A673 (cell line): ENCODE measurements at regions not wholly inside any gene's neighbourhood (a gene's known extent, or its start where the extent isn't known, plus 50 kb on each side); places are given as distances from the start of the nearest gene placed in this dataset.

Experiments used
- BruUV-seq: library from RNA; stranded (reverse); fragments of 400-500 nt; replicated peaks from 2 replicates; lab custom pipeline; 2021; lab: Mats Ljungman, UMichigan
- CTCF ChIA-PET: fragments of 300-600 bp; sonication (Branson Sonifier 250); formaldehyde crosslinking; loops from one replicate; lab custom pipeline; 2022; ENCODE audit warnings: antibody characterized with exemption; lab: Charles Lee
- POLR2A ChIA-PET: fragments of 300-600 bp; sonication (Branson Sonifier 250); formaldehyde crosslinking; loops from one replicate; lab custom pipeline; 2022; ENCODE audit warnings: antibody characterized with exemption; ENCODE audit not compliant: low non-redundant PET; lab: Charles Lee
- DNase-seq: peaks from one replicate; pipeline ENCODE4 v3.0.0-alpha.2; 2015; ENCODE audit warnings: low spot score
- H3K27ac ChIP-seq: fragments of 200-600 bp; sonication (generic); 2 replicates; pipeline ENCODE4 v1.5.1; 2016; ENCODE audit warnings: mixed run types, low read depth, mild to moderate bottlenecking, mixed read lengths, antibody characterized with exemption, low read length; ENCODE audit not compliant: poor library complexity, severe bottlenecking
- H3K27me3 ChIP-seq: fragments of 200-600 bp; sonication (generic); replicated peaks from 2 replicates; pipeline ENCODE4 v1.6.1; 2017; ENCODE audit warnings: mixed run types, low read depth, mild to moderate bottlenecking, mixed read lengths, antibody characterized with exemption, low read length; ENCODE audit not compliant: insufficient read depth, poor library complexity
- H3K36me3 ChIP-seq: fragments of 200-600 bp; sonication (generic); 2 replicates; pipeline ENCODE4 v1.6.1; 2016; ENCODE audit warnings: mixed run types, mild to moderate bottlenecking, mixed read lengths, antibody characterized with exemption, low read length; ENCODE audit not compliant: insufficient read depth, poor library complexity, severe bottlenecking
- H3K4me1 ChIP-seq: fragments of 200-600 bp; sonication (generic); 2 replicates; pipeline ENCODE4 v1.6.1; 2017; ENCODE audit warnings: mixed run types, mild to moderate bottlenecking, mixed read lengths, antibody characterized with exemption, low read length; ENCODE audit not compliant: insufficient read depth, poor library complexity, severe bottlenecking
- H3K4me3 ChIP-seq: fragments of 200-600 bp; sonication (generic); 2 replicates; pipeline ENCODE4 v1.5.1; 2016; ENCODE audit warnings: low read depth, mixed run types, mild to moderate bottlenecking, mixed read lengths, low read length; ENCODE audit not compliant: poor library complexity, severe bottlenecking
- H3K9me3 ChIP-seq: fragments of 200-600 bp; sonication (generic); 2 replicates; pipeline ENCODE4 v1.6.1; 2016; ENCODE audit warnings: mixed run types, low read depth, mild to moderate bottlenecking, mixed read lengths, antibody characterized with exemption, low read length; ENCODE audit not compliant: poor library complexity, severe bottlenecking
- CTCF ChIP-seq: fragments of 300-800, 200-600 bp; sonication (generic); conservative IDR thresholded peaks from 2 replicates; pipeline ENCODE4 v1.5.1; 2017; ENCODE audit warnings: low read depth, mild to moderate bottlenecking, antibody characterized with exemption, low read length, moderate library complexity, mixed read lengths
- EZH2 ChIP-seq: fragments of 200-600 bp; sonication (generic); IDR thresholded peaks from 2 replicates; pipeline ENCODE4 v1.6.1; 2017; ENCODE audit warnings: borderline replicate concordance, low read depth, mild to moderate bottlenecking, mixed read lengths, antibody characterized with exemption, low read length; ENCODE audit not compliant: poor library complexity, severe bottlenecking
- intact Hi-C: fragments of 100-400 bp; cut with micrococcal nuclease; formaldehyde crosslinking; loops from one replicate; pipeline ENCODE4 v1.10.0; 2022; ENCODE audit not compliant: unreplicated experiment

DNA sequence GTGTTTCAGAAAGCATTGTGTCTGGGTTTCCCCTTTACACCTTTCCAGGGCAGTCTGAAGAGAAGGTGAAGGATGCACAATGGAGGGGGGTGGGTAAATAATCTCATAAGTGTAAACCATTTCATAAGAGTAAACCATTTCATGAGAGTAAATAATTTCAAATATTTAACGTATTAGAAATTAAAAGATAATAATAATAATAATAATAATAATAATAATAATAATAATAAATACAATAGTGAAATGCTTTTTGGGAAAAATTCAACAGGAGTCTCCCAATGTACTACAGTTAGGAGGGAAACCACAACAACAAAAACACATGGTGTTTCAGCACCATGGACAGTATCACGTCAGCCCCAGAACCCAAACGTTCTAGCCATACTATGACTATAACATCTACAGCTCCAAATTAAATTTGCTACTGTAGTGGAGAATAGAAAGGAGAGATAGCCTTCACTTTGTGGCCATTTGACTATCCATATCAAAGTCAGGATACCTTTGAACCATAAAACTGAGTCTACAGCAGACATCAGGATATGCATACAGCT lies 691.8 kb downstream of the BCL11B start:
- POLR2A ChIA-PET: no interaction called here
- intact Hi-C loops: no loop called here
- Histone ChIP-seq H3K4me1 (no peaks in the 10 kb centered on the region), H3K9me3 (no peaks in the 10 kb centered on the region), H3K36me3 (no peaks in the 10 kb centered on the region), H3K27me3 (no peaks in the 10 kb centered on the region), H3K27ac (no peak overlapping the region), H3K4me3 (no peak overlapping the region)
- peak; percentile 50 for DNase-seq
- TF ChIP-seq EZH2 (no peak), CTCF (no peak)
- CTCF ChIA-PET: no interaction called here
- no TSS peak for BruUV-seq

DNA sequence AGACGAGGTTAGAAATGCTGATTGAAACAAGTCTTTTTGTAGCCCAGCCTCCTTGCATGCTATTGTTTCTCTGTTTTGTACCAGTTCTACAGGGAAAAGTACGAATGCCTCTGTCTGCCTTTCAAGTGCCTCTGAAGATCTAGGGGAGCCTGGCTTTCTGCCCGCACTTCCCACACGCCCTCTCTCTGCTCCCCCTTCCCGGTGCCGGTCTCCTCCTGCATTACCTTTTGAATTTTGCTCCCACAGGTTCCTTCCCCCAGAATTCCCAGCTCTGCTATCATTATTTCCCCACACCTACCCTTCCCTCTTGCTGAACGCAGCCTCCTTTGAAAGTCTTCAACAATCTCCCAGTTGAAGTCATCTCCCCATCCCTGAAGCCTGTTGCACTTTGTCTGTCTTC lies 689.7 kb downstream of the BCL11B start:
- no peaks in the 10 kb centered on the region for H3K27me3 ChIP-seq
- no peaks in the 10 kb centered on the region for H3K4me1 ChIP-seq
- no peaks in the 10 kb centered on the region for H3K9me3 ChIP-seq
- no peaks in the 10 kb centered on the region for H3K36me3 ChIP-seq
- BruUV-seq: no TSS peak
- H3K27ac ChIP-seq: no peak overlapping the region
- TF ChIP-seq CTCF: no peak
- H3K4me3 ChIP-seq: no peak overlapping the region
- no peak for DNase-seq
- POLR2A ChIA-PET: no interaction called here
- CTCF ChIA-PET: no interaction called here
- intact Hi-C loops: no loop called here

DNA sequence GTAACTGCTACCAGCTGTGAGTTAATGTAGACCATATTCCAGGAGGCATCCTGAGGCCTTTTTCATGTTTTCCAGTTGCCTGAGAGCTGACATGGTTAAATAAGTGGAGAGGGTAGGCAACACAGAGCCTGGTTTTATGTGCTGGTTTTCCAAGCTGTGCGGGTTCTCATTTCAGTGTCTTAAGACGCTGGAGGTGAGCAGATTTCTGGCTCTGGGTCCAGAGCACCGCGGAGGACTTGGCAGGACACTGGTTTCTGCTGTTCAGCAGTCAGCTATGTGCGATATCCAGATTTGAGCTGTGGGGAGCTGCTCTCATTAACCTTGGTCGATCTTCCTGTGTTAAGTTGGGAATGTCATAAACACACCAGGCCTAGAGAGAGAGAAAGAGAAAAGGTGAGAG lies 680.8 kb downstream of the BCL11B start:
- H3K27me3 ChIP-seq: no peaks in the 10 kb centered on the region
- H3K4me1 ChIP-seq: no peaks in the 10 kb centered on the region
- H3K36me3 ChIP-seq: no peaks in the 10 kb centered on the region
- no peak overlapping the region for H3K4me3 ChIP-seq
- intact Hi-C loops: no loop called here
- no TSS peak for BruUV-seq
- CTCF ChIA-PET: no interaction called here
- TF ChIP-seq CTCF (no peak), EZH2 (no peak)
- POLR2A ChIA-PET: no interaction called here
- H3K27ac ChIP-seq: no peak overlapping the region
- H3K9me3 ChIP-seq: no peaks in the 10 kb centered on the region
- no peak for DNase-seq
